Natural killer cell (primary cell): ENCODE measurements at regions not wholly inside any gene's neighbourhood (a gene's known extent, or its start where the extent isn't known, plus 50 kb on each side); places are given as distances from the start of the nearest gene placed in this dataset.

ENCODE experiments used
- ATAC-seq, 3 donors: fragments of 150-1000 bp in 2 of 3; fragments of 200-7000 bp in 1 of 3; cut with Tn5 transposase; 1 replicate in 1 of 3; 2 replicates in 2 of 3; pipeline ENCODE4 v1.10.0; 2021; ENCODE audit warnings: mild to moderate bottlenecking in 2 of 3, moderate library complexity in 2 of 3
- DNase-seq, 2 donors: peaks; one replicate each; pipeline versions ENCODE4 v3.0.0 to v3.0.0-alpha.2; 2013 to 2021; ENCODE audit warnings: mixed read lengths in 1 of 2
- H3K27ac ChIP-seq: one replicate; pipeline ENCODE4 v1.5.1; 2013; ENCODE audit warnings: mild to moderate bottlenecking, low read length
- H3K27me3 ChIP-seq: one replicate; pipeline ENCODE4 v1.6.1; 2013; ENCODE audit warnings: low read length; ENCODE audit not compliant: control insufficient read depth, insufficient read depth
- H3K36me3 ChIP-seq: one replicate; pipeline ENCODE4 v1.6.1; 2013; ENCODE audit warnings: low read length; ENCODE audit not compliant: control insufficient read depth, insufficient read depth
- H3K4me1 ChIP-seq: one replicate; pipeline ENCODE4 v1.6.1; 2013; ENCODE audit warnings: low read length; ENCODE audit not compliant: control insufficient read depth, insufficient read depth
- H3K4me3 ChIP-seq: one replicate; pipeline ENCODE4 v1.5.1; 2013; ENCODE audit warnings: low read length
- H3K9me3 ChIP-seq: one replicate; pipeline ENCODE4 v1.6.1; 2013; ENCODE audit warnings: low read length; ENCODE audit not compliant: control insufficient read depth, insufficient read depth
- H3K27ac Mint-ChIP-seq, 2 donors: one replicate each; pipeline ENCODE4 v1.8.0; 2022; ENCODE audit warnings: mild to moderate bottlenecking in 2 of 2, mixed read lengths in 2 of 2, moderate library complexity in 1 of 2
- H3K27me3 Mint-ChIP-seq, 2 donors: one replicate each; pipeline ENCODE4 v1.8.0; 2022; ENCODE audit warnings: low read depth in 2 of 2, mixed read lengths in 2 of 2
- H3K36me3 Mint-ChIP-seq: one replicate; pipeline ENCODE4 v1.8.0; 2022; ENCODE audit warnings: mixed read lengths
- H3K4me1 Mint-ChIP-seq, 2 donors: one replicate each; pipeline ENCODE4 v1.8.0; 2022; ENCODE audit warnings: mixed read lengths in 2 of 2
- H3K4me3 Mint-ChIP-seq: one replicate; pipeline ENCODE4 v1.8.0; 2022; ENCODE audit warnings: mild to moderate bottlenecking, moderate library complexity, mixed read lengths
- H3K9me3 Mint-ChIP-seq, 2 donors: one replicate each; pipeline ENCODE4 v1.8.0; 2022; ENCODE audit warnings: mixed read lengths in 2 of 2
- WGBS: methylation state at CpG from one replicate; pipeline ENCODE4 v1.1.7; 2013; ENCODE audit warnings: missing lambda C conversion rate; ENCODE audit not compliant: insufficient coverage; 5-methylcytosine and 5-hydroxymethylcytosine counted together
- intact Hi-C: fragments of 100-400 bp; cut with micrococcal nuclease; formaldehyde crosslinking; loops from one replicate; pipeline ENCODE4 v1.14.2; 2022
- TF ChIP-seq, protein P1 (sequence below): fragments of 200-600 bp; IDR thresholded peaks from one replicate; pipeline ENCODE4 v1.8.0; 2022; ENCODE audit warnings: antibody characterized with exemption

GRCh38 chr1:57844382-57844980, 420.6 kb upstream of the DAB1 start:
- H3K4me1 Mint-ChIP-seq = no peaks in the 10 kb centered on the region
- WGBS = 88% methylated on average over 3 of the region's 3 CpGs
- Histone ChIP-seq H3K27me3 (no peaks in the 10 kb centered on the region), H3K27ac (no peak overlapping the region), H3K4me1 (no peaks in the 10 kb centered on the region), H3K9me3 (peaks cover 8% of the 10 kb centered on the region), H3K36me3 (no peaks in the 10 kb centered on the region), H3K4me3 (no peak overlapping the region)
- no peak overlapping the region for H3K27ac Mint-ChIP-seq
- DNase-seq (no peak), ATAC-seq (no peak)
- TF ChIP-seq, protein P1, sequence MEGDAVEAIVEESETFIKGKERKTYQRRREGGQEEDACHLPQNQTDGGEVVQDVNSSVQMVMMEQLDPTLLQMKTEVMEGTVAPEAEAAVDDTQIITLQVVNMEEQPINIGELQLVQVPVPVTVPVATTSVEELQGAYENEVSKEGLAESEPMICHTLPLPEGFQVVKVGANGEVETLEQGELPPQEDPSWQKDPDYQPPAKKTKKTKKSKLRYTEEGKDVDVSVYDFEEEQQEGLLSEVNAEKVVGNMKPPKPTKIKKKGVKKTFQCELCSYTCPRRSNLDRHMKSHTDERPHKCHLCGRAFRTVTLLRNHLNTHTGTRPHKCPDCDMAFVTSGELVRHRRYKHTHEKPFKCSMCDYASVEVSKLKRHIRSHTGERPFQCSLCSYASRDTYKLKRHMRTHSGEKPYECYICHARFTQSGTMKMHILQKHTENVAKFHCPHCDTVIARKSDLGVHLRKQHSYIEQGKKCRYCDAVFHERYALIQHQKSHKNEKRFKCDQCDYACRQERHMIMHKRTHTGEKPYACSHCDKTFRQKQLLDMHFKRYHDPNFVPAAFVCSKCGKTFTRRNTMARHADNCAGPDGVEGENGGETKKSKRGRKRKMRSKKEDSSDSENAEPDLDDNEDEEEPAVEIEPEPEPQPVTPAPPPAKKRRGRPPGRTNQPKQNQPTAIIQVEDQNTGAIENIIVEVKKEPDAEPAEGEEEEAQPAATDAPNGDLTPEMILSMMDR = no peak
- no peak overlapping the region for H3K4me3 Mint-ChIP-seq
- H3K36me3 Mint-ChIP-seq = no peaks in the 10 kb centered on the region
- H3K9me3 Mint-ChIP-seq = peaks cover 0 to 2% of the 10 kb centered on the region in 2 donors
- H3K27me3 Mint-ChIP-seq = no peaks in the 10 kb centered on the region
- intact Hi-C loops = no loop called here

GRCh38 chr1:57843760-57844159, 419.9 kb upstream of the DAB1 start:
- no peaks in the 10 kb centered on the region for H3K4me1 ChIP-seq
- H3K4me3 ChIP-seq = no peak overlapping the region
- TF ChIP-seq, protein P1 = no peak
- ATAC-seq = no peak
- intact Hi-C loops = no loop called here
- no peak overlapping the region for H3K27ac ChIP-seq
- H3K9me3 ChIP-seq = peaks cover 8% of the 10 kb centered on the region
- no peaks in the 10 kb centered on the region for H3K4me1 Mint-ChIP-seq
- H3K27ac Mint-ChIP-seq = no peak overlapping the region
- DNase-seq = no peak
- H3K27me3 ChIP-seq = no peaks in the 10 kb centered on the region
- H3K27me3 Mint-ChIP-seq = no peaks in the 10 kb centered on the region
- H3K36me3 Mint-ChIP-seq = no peaks in the 10 kb centered on the region
- H3K9me3 Mint-ChIP-seq = peaks cover 0 to 2% of the 10 kb centered on the region in 2 donors
- H3K36me3 ChIP-seq = no peaks in the 10 kb centered on the region
- no peak overlapping the region for H3K4me3 Mint-ChIP-seq

DNA sequence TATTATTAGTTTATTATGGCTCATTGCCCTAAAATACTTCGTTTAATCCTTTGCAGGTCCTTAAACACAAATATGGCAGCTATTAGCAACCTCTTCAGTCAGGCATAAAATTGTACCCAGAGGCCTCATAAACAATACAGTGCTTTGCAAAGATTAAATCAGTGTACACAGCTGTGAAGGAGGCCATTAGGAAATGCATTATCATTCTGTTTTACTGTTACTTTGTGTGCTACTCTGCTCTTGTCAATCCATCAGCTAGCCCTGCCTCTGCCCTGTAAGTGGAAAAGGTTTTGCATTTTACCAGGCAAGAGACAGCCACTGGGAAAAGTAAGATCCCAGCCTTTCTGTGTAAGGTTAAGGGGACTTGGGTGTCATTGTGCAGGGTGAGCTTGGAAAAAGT, 415.7 kb upstream of the DAB1 start:
- intact Hi-C loops = no loop called here
- Mint-ChIP-seq H3K9me3 (peaks cover 2 to 5% of the 10 kb centered on the region in 2 donors), H3K27me3 (peaks cover 0 to 5% of the 10 kb centered on the region in 2 donors), H3K27ac (no peak overlapping the region), H3K4me1 (no peaks in the 10 kb centered on the region), H3K4me3 (no peak overlapping the region), H3K36me3 (no peaks in the 10 kb centered on the region)
- Histone ChIP-seq H3K4me3 (no peak overlapping the region), H3K27ac (no peak overlapping the region), H3K27me3 (no peaks in the 10 kb centered on the region), H3K4me1 (no peaks in the 10 kb centered on the region), H3K36me3 (no peaks in the 10 kb centered on the region), H3K9me3 (peaks cover 8% of the 10 kb centered on the region)
- no peak for ATAC-seq
- no peak for DNase-seq
- 67% methylated on average over 1 of the region's 1 CpG for WGBS
- TF ChIP-seq, protein P1 = no peak

DNA sequence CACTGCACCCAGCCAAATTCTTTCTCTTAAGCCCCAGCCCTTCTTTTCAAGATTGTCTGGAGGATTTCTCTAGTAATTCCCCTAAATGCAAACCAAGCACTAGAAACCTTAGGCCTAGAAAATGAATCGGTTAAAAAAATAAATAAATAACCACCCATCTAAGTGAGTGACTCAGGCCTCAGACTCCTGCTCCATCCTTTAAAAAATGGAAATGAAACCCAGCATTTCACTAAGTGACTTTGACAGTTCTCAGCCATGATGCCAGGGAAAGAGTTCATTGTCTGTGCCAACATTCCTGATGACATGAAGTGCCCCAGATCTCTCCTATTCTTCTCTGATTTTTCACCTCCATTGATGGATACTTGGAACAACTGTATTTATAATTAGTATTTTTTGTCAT, 415.2 kb upstream of the DAB1 start:
- Mint-ChIP-seq H3K9me3 (peaks cover 2 to 5% of the 10 kb centered on the region in 2 donors), H3K27ac (no peak overlapping the region), H3K4me1 (no peaks in the 10 kb centered on the region), H3K4me3 (no peak overlapping the region), H3K36me3 (no peaks in the 10 kb centered on the region), H3K27me3 (peaks cover 0 to 5% of the 10 kb centered on the region in 2 donors)
- 100% methylated on average over 1 of the region's 1 CpG for WGBS
- Histone ChIP-seq H3K36me3 (no peaks in the 10 kb centered on the region), H3K4me1 (no peaks in the 10 kb centered on the region), H3K9me3 (peaks cover 8% of the 10 kb centered on the region), H3K27ac (no peak overlapping the region), H3K4me3 (no peak overlapping the region), H3K27me3 (no peaks in the 10 kb centered on the region)
- ATAC-seq = no peak
- DNase-seq = no peak
- TF ChIP-seq, protein P1 = no peak
- intact Hi-C loops = no loop called here
